Caco-2 (cell line): ENCODE measurements at regions not wholly inside any gene's neighbourhood (a gene's known extent, or its start where the extent isn't known, plus 50 kb on each side); places are given as distances from the start of the nearest gene placed in this dataset.

Experiments
- BruUV-seq: library from RNA; stranded (reverse); fragments of 400-500 nt; replicated peaks from 2 replicates; lab custom pipeline; 2021; lab: Mats Ljungman, UMichigan
- CTCF ChIA-PET: fragments of 300-600 bp; sonication (Branson Sonifier 250); formaldehyde crosslinking; loops from one replicate; lab custom pipeline; 2022; ENCODE audit warnings: antibody characterized with exemption; lab: Charles Lee
- POLR2A ChIA-PET: fragments of 300-600 bp; sonication (Branson Sonifier 250); formaldehyde crosslinking; loops from one replicate; lab custom pipeline; 2022; ENCODE audit warnings: antibody characterized with exemption; lab: Charles Lee
- DNase-seq, 2 experiments: peaks; one replicate each; pipeline versions ENCODE4 v3.0.0 to v3.0.0-alpha.2; 2020 to 2022
- H3K27me3 ChIP-seq: replicated peaks from 2 replicates; pipeline ENCODE4 v1.6.0; 2011; ENCODE audit warnings: low read length; ENCODE audit not compliant: control insufficient read depth, insufficient read depth
- H3K36me3 ChIP-seq: 2 replicates; pipeline ENCODE4 v1.5.1; 2011; ENCODE audit warnings: low read length; ENCODE audit not compliant: control insufficient read depth, insufficient read depth
- H3K4me1 ChIP-seq: fragments of 250-450 bp; sonication (Bioruptor Pico); 2 replicates; pipeline ENCODE4 v1.5.1; 2020; ENCODE audit warnings: mild to moderate bottlenecking
- H3K4me3 ChIP-seq: 2 replicates; pipeline ENCODE4 v1.5.1; 2011; ENCODE audit warnings: low read depth, mild to moderate bottlenecking, control low read depth, low read length
- H3K9me3 ChIP-seq: fragments of 250-450 bp; sonication (Bioruptor Pico); 2 replicates; pipeline ENCODE4 v1.5.1; 2020; ENCODE audit warnings: mild to moderate bottlenecking, moderate library complexity
- H3K27ac Mint-ChIP-seq: one replicate; pipeline ENCODE4 v1.8.0; 2022; ENCODE audit warnings: mixed read lengths; ENCODE audit not compliant: unreplicated experiment
- H3K27me3 Mint-ChIP-seq: one replicate; pipeline ENCODE4 v1.8.0; 2022; ENCODE audit warnings: mixed read lengths; ENCODE audit not compliant: insufficient read depth, unreplicated experiment
- H3K36me3 Mint-ChIP-seq: one replicate; pipeline ENCODE4 v1.8.0; 2022; ENCODE audit warnings: mild to moderate bottlenecking, mixed read lengths; ENCODE audit not compliant: insufficient read depth, unreplicated experiment
- H3K4me1 Mint-ChIP-seq: one replicate; pipeline ENCODE4 v1.8.0; 2022; ENCODE audit warnings: low read depth, mixed read lengths; ENCODE audit not compliant: unreplicated experiment
- H3K4me3 Mint-ChIP-seq: one replicate; pipeline ENCODE4 v1.8.0; 2022; ENCODE audit warnings: mild to moderate bottlenecking, moderate library complexity, mixed read lengths; ENCODE audit not compliant: unreplicated experiment
- H3K9me3 Mint-ChIP-seq: one replicate; pipeline ENCODE4 v1.8.0; 2022; ENCODE audit warnings: mixed read lengths; ENCODE audit not compliant: unreplicated experiment
- CTCF ChIP-seq, 2 experiments: fragments of 200-600 bp in 1 of 2; IDR thresholded peaks; 1 replicate in 1 of 2; 2 replicates in 1 of 2; pipeline versions ENCODE4 v1.5.1 to v1.8.0; 2011 to 2022; ENCODE audit warnings: antibody characterized with exemption in 1 of 2, control low read depth in 1 of 2, inconsistent platforms in 1 of 2, low read depth in 1 of 2, low read length in 1 of 2, mild to moderate bottlenecking in 1 of 2, moderate library complexity in 1 of 2; ENCODE audit not compliant: insufficient read depth in 1 of 2, severe bottlenecking in 1 of 2, unreplicated experiment in 1 of 2
- intact Hi-C: fragments of 100-400 bp; cut with micrococcal nuclease; formaldehyde crosslinking; loops from one replicate; pipeline ENCODE4 v1.10.0; 2022; ENCODE audit not compliant: unreplicated experiment

GRCh38 chr2:198782734-198783133 lies 675.0 kb downstream of the SATB2 start:
- peaks cover 8% of the 10 kb centered on the region for H3K27me3 Mint-ChIP-seq
- no peak overlapping the region for H3K4me3 ChIP-seq
- ChIA-PET CTCF (no interaction called here), POLR2A (no interaction called here)
- H3K27ac Mint-ChIP-seq: no peak overlapping the region
- intact Hi-C loops: no loop called here
- no peaks in the 10 kb centered on the region; the same call in 1 of the 2 replicates for H3K27me3 ChIP-seq
- no peak overlapping the region for H3K4me3 Mint-ChIP-seq
- no peak for DNase-seq
- no peaks in the 10 kb centered on the region for H3K4me1 ChIP-seq
- TF ChIP-seq CTCF (IDR thresholded peaks at IDR 0.05; ENCODE audit: insufficient read depth in 1 of 2, low read depth in 1 of 2, low read length in 1 of 2, severe bottlenecking in 1 of 2, unreplicated experiment in 1 of 2): no peak
- no peaks in the 10 kb centered on the region for H3K9me3 ChIP-seq
- H3K36me3 Mint-ChIP-seq: no peaks in the 10 kb centered on the region
- H3K9me3 Mint-ChIP-seq: no peaks in the 10 kb centered on the region
- H3K36me3 ChIP-seq: no peaks in the 10 kb centered on the region
- no TSS peak for BruUV-seq
- no peaks in the 10 kb centered on the region for H3K4me1 Mint-ChIP-seq

- H3K9me3 ChIP-seq: no peaks in the 10 kb centered on the region
- intact Hi-C loops: no loop called here
- no peaks in the 10 kb centered on the region for H3K4me1 ChIP-seq
- H3K27me3 Mint-ChIP-seq: peaks cover 11% of the 10 kb centered on the region
- no peaks in the 10 kb centered on the region for H3K36me3 ChIP-seq
- H3K27ac Mint-ChIP-seq: no peak overlapping the region
- ChIA-PET POLR2A (no interaction called here), CTCF (no interaction called here)
- TF ChIP-seq CTCF (IDR thresholded peaks at IDR 0.05; ENCODE audit: insufficient read depth in 1 of 2, low read depth in 1 of 2, low read length in 1 of 2, severe bottlenecking in 1 of 2, unreplicated experiment in 1 of 2): no peak
- H3K27me3 ChIP-seq: no peaks in the 10 kb centered on the region; the same call in 1 of the 2 replicates
- H3K4me3 ChIP-seq: no peak overlapping the region
- BruUV-seq: no TSS peak
- no peaks in the 10 kb centered on the region for H3K36me3 Mint-ChIP-seq
- no peak for DNase-seq
- H3K4me1 Mint-ChIP-seq: no peaks in the 10 kb centered on the region
- no peak overlapping the region for H3K4me3 Mint-ChIP-seq
- H3K9me3 Mint-ChIP-seq: no peaks in the 10 kb centered on the region
These were observed 680.9 kb downstream of the SATB2 start for GRCh38 chr2:198776616-198777406.

- intact Hi-C loops: no loop called here
- DNase-seq: no peak
- CTCF ChIA-PET: no interaction called here
- Histone ChIP-seq H3K9me3 (no peaks in the 10 kb centered on the region), H3K27me3 (no peaks in the 10 kb centered on the region; the same call in 1 of the 2 replicates), H3K4me3 (no peak overlapping the region), H3K4me1 (no peaks in the 10 kb centered on the region), H3K36me3 (no peaks in the 10 kb centered on the region)
- Mint-ChIP-seq H3K4me1 (no peaks in the 10 kb centered on the region), H3K9me3 (no peaks in the 10 kb centered on the region), H3K27ac (no peak overlapping the region), H3K4me3 (no peak overlapping the region), H3K36me3 (no peaks in the 10 kb centered on the region), H3K27me3 (peaks cover 8% of the 10 kb centered on the region)
- no peak for TF ChIP-seq CTCF (IDR thresholded peaks at IDR 0.05; ENCODE audit: insufficient read depth in 1 of 2, low read depth in 1 of 2, low read length in 1 of 2, severe bottlenecking in 1 of 2, unreplicated experiment in 1 of 2)
- no TSS peak for BruUV-seq
- POLR2A ChIA-PET: no interaction called here
These were observed 682.0 kb downstream of the SATB2 start for GRCh38 chr2:198775737-198776136.
